Dedifferentiated amniotic fluid mesenchymal stem cell (primary cell): ENCODE measurements at regions not wholly inside any gene's neighbourhood (a gene's known extent, or its start where the extent isn't known, plus 50 kb on each side); places are given as distances from the start of the nearest gene placed in this dataset.
"Not testable (repeated sequence)": the region's sequence is repeated elsewhere in the genome, so short reads cannot be mapped to it uniquely, and the experiment has no call there.

Source experiments
- DNase-seq: peaks from one replicate; pipeline ENCODE4 v3.0.0-alpha.2; 2016; ENCODE audit errors: extremely low spot score

DNA sequence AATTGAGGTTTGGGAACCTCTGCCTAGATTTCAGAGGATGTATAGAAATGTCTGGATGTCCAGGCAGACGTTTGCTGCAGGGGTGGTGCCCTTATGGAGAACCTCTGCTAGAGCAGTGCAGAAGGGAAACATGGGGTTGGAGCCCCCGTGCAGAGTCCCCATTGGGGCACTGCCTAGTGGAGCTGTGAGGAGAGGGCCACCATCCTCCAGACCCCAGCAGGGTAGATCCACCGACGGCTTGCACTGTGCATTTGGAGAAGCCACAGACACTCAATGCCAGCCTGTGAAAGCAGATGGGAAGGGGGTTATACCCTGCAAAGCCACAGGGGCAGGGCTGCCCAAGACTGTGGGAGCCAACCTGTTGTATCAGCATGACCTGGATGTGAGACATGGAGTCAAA lies 354.6 kb downstream of the ZNF326 start:
- DNase-seq: no peak

DNA sequence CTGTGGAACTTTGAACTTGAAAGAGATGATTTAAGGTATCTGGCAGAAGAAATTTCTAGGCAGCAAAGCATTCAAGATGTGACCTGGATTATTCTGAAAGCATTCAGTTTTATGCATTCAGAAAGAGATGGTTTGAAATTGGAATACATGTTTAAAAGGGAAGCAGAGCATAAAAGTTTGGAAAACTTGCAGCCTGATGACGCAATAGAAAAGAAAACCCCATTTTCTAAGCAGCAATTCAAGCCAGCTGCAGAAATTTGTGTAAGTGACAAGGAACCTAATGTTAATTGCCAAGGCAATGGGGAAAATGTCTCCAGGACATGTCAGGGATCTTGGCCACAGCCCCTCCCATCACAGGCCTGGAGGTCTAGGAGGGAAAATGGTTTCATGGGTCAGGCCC lies 354.0 kb downstream of the ZNF326 start:
- no peak for DNase-seq

DNA sequence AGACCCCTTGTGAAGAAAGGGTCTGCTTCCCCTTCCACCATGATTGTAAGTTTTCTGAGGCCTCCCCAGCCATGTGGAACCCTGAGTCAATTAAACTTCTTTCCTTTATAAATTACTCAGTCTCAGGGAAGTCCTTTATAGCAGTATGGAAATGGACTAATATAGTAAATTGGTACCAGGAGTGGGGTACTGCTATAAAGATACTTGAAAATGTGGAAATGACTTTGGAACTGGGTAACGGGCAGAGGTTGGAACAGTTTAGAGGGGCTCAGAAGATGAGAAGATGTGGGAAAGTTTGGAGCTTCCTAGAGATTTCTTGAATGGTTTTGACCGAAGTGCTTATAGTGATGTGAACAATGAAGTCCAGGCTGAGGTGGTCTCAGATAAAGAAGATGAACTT lies 353.5 kb downstream of the ZNF326 start:
- not testable (repeated sequence) for DNase-seq

DNA sequence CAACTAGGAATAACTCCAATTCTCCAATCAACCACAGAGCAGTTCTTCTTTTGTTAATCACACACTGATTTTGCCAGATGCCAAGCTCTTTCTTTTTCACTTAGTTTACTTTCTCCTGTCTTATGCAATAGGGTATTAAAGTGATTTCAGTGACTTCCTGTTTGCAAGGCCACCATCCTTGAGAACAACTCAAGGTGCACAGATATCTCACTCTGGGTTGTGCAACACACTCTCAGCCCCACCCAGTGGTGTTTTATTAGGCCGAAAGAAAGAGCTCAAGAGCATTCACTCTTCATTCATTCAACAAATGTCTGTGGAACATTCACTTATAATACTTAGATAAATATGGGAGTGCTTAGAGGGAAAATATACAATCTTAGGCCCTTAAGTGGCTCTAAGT lies 352.5 kb downstream of the ZNF326 start:
- DNase-seq: no peak

DNA sequence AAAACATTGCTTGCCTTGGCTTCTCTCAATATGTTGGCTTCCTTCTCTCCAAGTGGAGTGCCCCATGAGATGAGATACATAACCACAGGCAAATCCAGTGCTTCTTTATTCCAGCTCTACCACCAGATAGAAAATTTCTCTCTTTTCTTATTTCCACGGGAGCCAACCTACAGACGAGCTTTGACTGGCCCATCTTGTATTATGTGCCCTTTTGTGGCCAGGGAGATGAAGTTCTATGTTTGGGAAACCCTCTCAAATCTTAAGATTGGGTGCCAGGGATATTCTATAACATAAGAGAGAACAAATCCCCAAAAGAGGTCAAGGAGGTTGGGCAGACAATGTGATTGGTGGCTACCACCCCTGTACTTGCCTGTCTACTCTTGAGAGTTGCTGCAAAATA lies 351.8 kb downstream of the ZNF326 start:
- no peak for DNase-seq

GRCh38 chr1:90346349-90346748 lies 351.4 kb downstream of the ZNF326 start:
- no peak for DNase-seq

- no peak for DNase-seq
These were observed 350.2 kb downstream of the ZNF326 start for GRCh38 chr1:90344963-90345730.

DNA sequence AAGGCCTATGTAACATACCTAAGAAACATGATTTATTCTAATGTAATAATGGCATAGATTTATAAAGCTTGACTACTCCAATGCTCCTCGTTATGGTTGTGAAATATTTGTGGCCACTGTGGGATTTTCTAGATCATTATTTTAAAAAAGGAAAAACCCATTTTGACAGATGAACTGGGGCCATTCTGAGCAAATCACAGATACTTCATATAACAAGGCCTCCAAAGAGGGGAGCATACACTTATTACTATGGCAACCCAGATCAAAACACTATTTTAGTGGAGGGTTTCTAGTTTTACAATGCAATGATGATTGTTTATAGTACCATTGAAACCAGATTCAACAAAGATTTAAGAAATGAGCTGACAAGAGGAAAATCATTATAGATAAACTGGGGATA lies 346.6 kb downstream of the ZNF326 start:
- no peak for DNase-seq

DNA sequence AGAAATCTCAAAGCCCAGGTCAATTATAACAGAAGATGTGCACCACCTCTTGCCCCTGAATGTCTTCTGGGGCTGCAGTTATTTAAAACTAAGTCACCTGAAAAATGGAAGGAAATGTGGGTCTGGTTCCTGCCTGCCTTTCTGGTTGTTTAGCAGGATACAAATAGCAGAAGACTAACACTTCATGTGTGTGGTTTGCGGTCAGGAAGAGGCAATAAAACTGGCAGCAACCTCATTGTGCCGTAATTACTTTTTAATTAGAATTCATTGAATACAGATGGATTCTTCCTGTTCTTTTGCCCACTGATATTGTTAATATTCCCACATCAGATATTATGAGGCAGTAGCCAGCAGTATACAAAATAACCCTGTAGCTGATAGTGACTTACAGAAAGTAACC lies 345.7 kb downstream of the ZNF326 start:
- no peak for DNase-seq

DNA sequence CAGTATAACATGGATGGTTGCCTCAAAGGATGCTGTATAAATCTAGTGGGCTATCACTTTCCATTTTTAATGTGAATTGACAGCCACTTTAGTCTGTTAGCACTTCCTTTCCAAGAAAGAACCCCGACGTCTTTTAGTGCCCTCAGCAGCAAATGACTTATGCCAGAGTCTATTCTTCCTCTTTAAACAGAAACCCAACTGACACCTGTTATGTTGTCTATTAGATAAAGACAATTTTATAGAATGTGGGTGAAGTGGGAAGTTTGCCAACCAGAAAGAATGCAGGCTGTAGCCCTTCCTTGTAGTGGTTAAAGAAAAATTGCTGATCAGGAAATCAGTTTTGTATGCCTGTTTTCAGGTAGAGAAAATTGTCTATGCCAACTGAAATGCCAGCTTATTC lies 344.9 kb downstream of the ZNF326 start:
- DNase-seq: no peak

DNA sequence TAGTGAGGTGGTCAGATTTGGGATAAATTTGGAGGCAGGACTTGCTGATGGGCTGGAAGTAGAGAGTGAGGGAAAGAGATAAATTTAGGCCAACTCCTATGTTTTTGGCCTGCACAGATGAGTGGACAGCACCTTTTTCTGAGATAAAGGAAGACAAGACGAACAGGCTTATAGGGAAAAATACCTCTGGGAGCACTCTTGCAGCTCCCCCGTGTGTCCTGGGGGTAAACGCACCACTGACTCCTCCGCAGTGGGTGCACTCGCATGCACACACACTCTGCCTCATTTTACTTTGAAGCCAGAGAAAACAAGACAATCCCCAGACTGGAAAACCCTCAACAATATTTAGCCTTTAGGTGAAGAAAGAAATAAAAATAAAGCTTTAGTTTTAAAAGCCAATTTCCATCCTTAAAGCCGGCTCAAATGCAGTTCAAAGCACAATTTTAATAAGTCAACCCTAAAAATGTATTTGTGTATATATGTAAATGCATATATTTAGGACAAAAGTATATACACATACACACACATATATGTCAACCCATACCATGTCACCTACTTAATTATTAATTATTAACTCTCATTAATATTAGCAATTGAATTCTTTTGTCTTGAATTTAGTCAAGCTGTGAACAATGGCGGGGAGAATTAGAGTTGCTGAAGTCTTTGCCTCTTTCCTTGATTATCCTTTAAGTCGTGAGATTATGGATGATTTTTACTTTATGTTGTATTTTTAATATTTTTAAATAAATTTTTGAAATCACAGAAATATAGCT lies 341.8 kb downstream of the ZNF326 start:
- no peak for DNase-seq

DNA sequence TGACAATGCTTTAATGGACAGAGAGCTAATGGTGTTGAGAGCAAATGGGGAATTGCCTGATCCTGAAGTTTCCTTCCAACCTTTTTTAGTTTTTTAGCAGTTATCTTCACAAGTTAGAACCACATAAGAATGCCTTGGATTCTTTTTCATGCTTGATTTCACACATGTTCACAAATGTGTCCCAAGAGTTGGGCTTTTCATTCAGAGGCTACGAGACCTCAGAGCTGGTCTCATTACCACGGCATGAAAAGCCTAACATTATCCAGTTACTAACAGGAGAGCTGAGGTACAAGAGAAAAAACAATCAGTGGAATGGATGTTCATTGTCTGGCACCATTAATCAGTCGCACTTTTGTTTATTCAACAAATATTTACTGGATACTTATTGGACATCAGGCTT lies 340.6 kb downstream of the ZNF326 start:
- DNase-seq: no peak

DNA sequence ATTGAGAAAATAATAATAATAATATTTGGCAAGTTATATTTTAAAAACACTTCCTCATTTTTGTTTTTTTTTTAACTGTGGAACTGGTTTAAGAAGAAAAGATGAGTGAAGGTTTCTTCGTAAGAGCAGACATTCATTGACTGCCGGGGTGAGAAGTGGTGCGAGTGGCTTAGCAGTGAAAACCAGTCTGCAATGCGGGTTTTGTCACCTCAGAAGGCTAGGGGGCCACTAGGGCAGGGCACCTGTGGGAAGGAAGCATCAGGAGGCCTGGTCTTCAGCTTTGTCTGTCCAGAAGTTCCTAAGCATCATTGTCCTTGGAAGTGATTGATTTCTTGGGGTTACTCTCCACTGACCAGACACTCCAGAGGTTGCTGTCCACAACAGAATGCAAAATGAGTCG lies 339.2 kb downstream of the ZNF326 start:
- DNase-seq: no peak

DNA sequence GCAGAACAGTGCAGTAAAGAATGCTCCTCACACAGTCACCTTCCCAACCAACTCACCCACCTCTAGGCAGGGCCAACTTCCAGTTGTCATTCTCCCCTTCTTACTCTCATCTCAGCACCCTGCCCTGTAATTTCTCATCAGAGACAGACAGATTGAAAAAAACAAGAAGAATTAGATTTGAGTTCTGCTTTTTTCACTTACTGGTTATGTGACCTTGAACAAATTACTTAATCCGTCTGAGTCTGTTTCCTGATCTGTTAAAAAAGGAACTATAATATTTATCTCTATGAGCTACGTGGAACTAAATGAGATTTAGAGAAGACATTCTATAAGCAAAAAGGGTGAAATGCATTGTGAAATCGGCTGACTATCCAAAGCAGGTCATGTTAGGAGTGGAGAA lies 330.3 kb downstream of the ZNF326 start:
- DNase-seq: no peak

- no peak for DNase-seq
These were observed 327.3 kb downstream of the ZNF326 start for GRCh38 chr1:90322186-90322585.

GRCh38 chr1:90319918-90320317 lies 325.0 kb downstream of the ZNF326 start:
- DNase-seq: no peak

GRCh38 chr1:90318431-90318830 lies 323.5 kb downstream of the ZNF326 start:
- no peak for DNase-seq

GRCh38 chr1:90317628-90318027 lies 322.7 kb downstream of the ZNF326 start:
- DNase-seq: no peak

DNA sequence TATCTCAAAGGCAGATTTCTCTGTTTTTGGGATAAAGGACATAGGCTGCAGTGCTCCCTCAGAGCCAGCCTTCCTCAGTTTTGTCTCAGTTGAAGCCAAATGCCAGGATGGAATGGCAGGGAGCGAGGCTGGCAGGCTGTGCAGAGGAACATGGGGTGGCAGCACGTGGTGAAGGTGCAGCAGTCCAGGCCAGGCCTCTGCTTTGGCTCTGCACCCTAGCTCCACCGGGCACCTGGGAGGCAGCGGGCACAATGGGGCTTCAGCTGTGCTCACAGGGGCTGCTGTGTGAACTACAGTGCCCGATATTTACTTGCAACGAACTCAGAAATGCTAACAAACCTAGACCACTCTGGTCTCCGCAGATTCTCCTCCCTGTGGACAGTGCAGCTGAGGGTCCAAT lies 319.6 kb downstream of the ZNF326 start:
- DNase-seq: no peak

GRCh38 chr1:90313778-90314177 lies 318.9 kb downstream of the ZNF326 start:
- DNase-seq: no peak

DNA sequence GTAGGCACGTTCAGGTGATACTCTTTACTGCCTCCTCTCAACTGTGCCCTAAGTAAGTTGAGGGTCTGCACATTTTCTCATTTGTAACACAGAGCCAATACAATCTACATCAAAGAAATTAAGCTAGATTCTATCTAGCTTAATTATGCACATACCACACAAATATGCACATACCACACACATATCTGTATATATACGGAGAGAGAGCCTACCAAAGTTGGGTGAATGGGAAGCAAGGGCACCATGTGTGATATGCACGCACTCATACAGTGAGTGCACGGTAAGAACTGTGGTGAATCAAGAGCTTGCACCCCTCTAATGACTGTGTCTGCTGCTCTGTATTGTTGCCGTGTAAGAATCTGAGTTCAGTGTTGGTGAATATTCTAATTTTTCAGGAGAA lies 314.9 kb downstream of the ZNF326 start:
- DNase-seq: no peak

- no peak for DNase-seq
These were observed 313.5 kb downstream of the ZNF326 start for GRCh38 chr1:90308421-90308820.

GRCh38 chr1:90305577-90305976 lies 310.7 kb downstream of the ZNF326 start:
- DNase-seq: no peak
